Endothelial cell of umbilical vein (primary cell): ENCODE measurements at regions not wholly inside any gene's neighbourhood (a gene's known extent, or its start where the extent isn't known, plus 50 kb on each side); places are given as distances from the start of the nearest gene placed in this dataset.

Experiments
- BruUV-seq: library from RNA; stranded (reverse); fragments of 400-500 nt; replicated peaks from 2 replicates; lab custom pipeline; 2021; lab: Mats Ljungman, UMichigan
- CTCF ChIA-PET: fragments of 300-600, 350-600 bp; sonication (Branson Sonifier 250); formaldehyde crosslinking; loops from one replicate; lab custom pipeline; 2021; ENCODE audit warnings: antibody characterized with exemption, inconsistent platforms; lab: Charles Lee
- POLR2A ChIA-PET: fragments of 300-600, 350-600 bp; sonication (Branson Sonifier 250); formaldehyde crosslinking; loops from one replicate; lab custom pipeline; 2021; ENCODE audit warnings: antibody characterized with exemption, inconsistent platforms; lab: Charles Lee
- DNase-seq: peaks from one replicate; pipeline ENCODE4 v3.0.0-alpha.2; 2011; ENCODE audit warnings: low read depth, low spot score
- FAIRE-seq: peaks from 2 replicates; lab custom pipeline; 2011; peaks lifted over from hg19 to GRCh38; lab: Jason Lieb, UNC
- H2AFZ ChIP-seq: 2 replicates; pipeline ENCODE4 v1.6.0; 2012; ENCODE audit warnings: low read depth, low read length, control low read depth, inconsistent platforms
- H3K27ac ChIP-seq: 2 replicates; pipeline ENCODE4 v1.5.1; 2011; ENCODE audit warnings: low read depth, mild to moderate bottlenecking, control low read depth, low read length, moderate library complexity; ENCODE audit not compliant: insufficient read depth
- H3K27me3 ChIP-seq, 2 experiments: 2 replicates each; pipeline versions ENCODE4 v1.6.0 to v1.6.1; 2011; ENCODE audit warnings: low read length in 2 of 2, mixed read lengths in 1 of 2; ENCODE audit not compliant: control insufficient read depth in 2 of 2, insufficient read depth in 2 of 2
- H3K36me3 ChIP-seq, 2 experiments: 2 replicates in 1 of 2; 3 replicates in 1 of 2; pipeline ENCODE4 v1.5.1; 2011; ENCODE audit warnings: low read length in 2 of 2, mild to moderate bottlenecking in 1 of 2, moderate library complexity in 1 of 2; ENCODE audit not compliant: control insufficient read depth in 2 of 2, insufficient read depth in 2 of 2; ENCODE audit errors: extremely low read depth in 1 of 2
- H3K4me1 ChIP-seq: 3 replicates; pipeline ENCODE4 v1.5.1; 2011; ENCODE audit warnings: mild to moderate bottlenecking, low read length; ENCODE audit not compliant: control insufficient read depth, insufficient read depth; ENCODE audit errors: extremely low read depth
- H3K4me2 ChIP-seq: 2 replicates; pipeline ENCODE4 v1.6.1; 2011; ENCODE audit warnings: low read length, control low read depth, mixed read lengths; ENCODE audit not compliant: insufficient read depth
- H3K4me3 ChIP-seq, 3 experiments: fragments of 200-600 bp in 1 of 3; sonication (generic), shearing (Covaris generic) in 1 of 3; replicated peaks in 1 of 3; 2 replicates each; pipeline ENCODE4 v1.5.1; 2011 to 2016; ENCODE audit warnings: control low read depth in 3 of 3, low read length in 3 of 3, mild to moderate bottlenecking in 2 of 3, inconsistent platforms in 1 of 3, low read depth in 1 of 3, moderate library complexity in 1 of 3; ENCODE audit not compliant: insufficient read depth in 1 of 3
- H3K79me2 ChIP-seq: 2 replicates; pipeline ENCODE4 v1.6.0; 2012; ENCODE audit warnings: low read length, inconsistent platforms; ENCODE audit not compliant: control insufficient read depth, insufficient read depth
- H3K9ac ChIP-seq: replicated peaks from 2 replicates; pipeline ENCODE3; 2011; ENCODE audit warnings: low read length, control low read depth; ENCODE audit not compliant: insufficient read depth; ENCODE audit errors: extremely low read depth
- H3K9me1 ChIP-seq: replicated peaks from 3 replicates; pipeline ENCODE4 v1.6.0; 2011; ENCODE audit warnings: mild to moderate bottlenecking, low read length; ENCODE audit not compliant: control insufficient read depth, insufficient read depth; ENCODE audit errors: extremely low read depth
- H3K9me3 ChIP-seq: replicated peaks from 2 replicates; pipeline ENCODE4 v1.5.1; 2012; ENCODE audit warnings: low read length, inconsistent platforms; ENCODE audit not compliant: control insufficient read depth, insufficient read depth
- H4K20me1 ChIP-seq: replicated peaks from 2 replicates; pipeline ENCODE3; 2011; ENCODE audit warnings: mild to moderate bottlenecking, low read length; ENCODE audit not compliant: control insufficient read depth, insufficient read depth; ENCODE audit errors: extremely low read depth
- CTCF ChIP-seq, 2 donors: IDR thresholded peaks; 1 replicate in 1 of 2; 2 replicates in 1 of 2; pipeline ENCODE4 v1.5.1; 2011; ENCODE audit warnings: low read length in 2 of 2, mild to moderate bottlenecking in 2 of 2, moderate library complexity in 2 of 2, control low read depth in 1 of 2, inconsistent platforms in 1 of 2, low read depth in 1 of 2; ENCODE audit not compliant: insufficient read depth in 1 of 2; ENCODE audit errors: extremely low read depth in 1 of 2
- EZH2 ChIP-seq: IDR thresholded peaks from 2 replicates; pipeline ENCODE4 v1.6.1; 2012; ENCODE audit warnings: borderline replicate concordance, low read depth, mild to moderate bottlenecking, moderate library complexity, low read length, inconsistent platforms; ENCODE audit not compliant: severe bottlenecking
- FOS ChIP-seq: IDR thresholded peaks from 2 replicates; pipeline ENCODE4 v1.6.1; 2011; ENCODE audit warnings: mild to moderate bottlenecking, low read length, moderate library complexity, borderline replicate concordance; ENCODE audit not compliant: insufficient read depth
- GATA2 ChIP-seq: IDR thresholded peaks from 2 replicates; pipeline ENCODE4 v1.7.0; 2011; ENCODE audit warnings: low read depth, mild to moderate bottlenecking, moderate library complexity, mixed read lengths, low read length; ENCODE audit not compliant: insufficient read length, insufficient read depth
- JUN ChIP-seq: IDR thresholded peaks from 2 replicates; pipeline ENCODE4 v1.6.1; 2011; ENCODE audit warnings: borderline replicate concordance, low read depth; ENCODE audit not compliant: insufficient read length, insufficient read depth
- MYC ChIP-seq: IDR thresholded peaks from one replicate; pipeline ENCODE4 v1.6.1; 2011; ENCODE audit warnings: mild to moderate bottlenecking, low read depth, low read length
- POLR2A ChIP-seq: IDR thresholded peaks from 2 replicates; pipeline ENCODE4 v1.6.1; 2012; ENCODE audit warnings: low read depth, mild to moderate bottlenecking, control low read depth, low read length
- POLR2AphosphoS5 ChIP-seq: IDR thresholded peaks from 2 replicates; pipeline ENCODE4 v1.6.1; 2012; ENCODE audit warnings: low read depth, mild to moderate bottlenecking, control low read depth, low read length, moderate library complexity; ENCODE audit not compliant: insufficient read depth
- dilution Hi-C: fragments of 300-500 bp; cut with MboI; formaldehyde crosslinking; loops from one replicate; pipeline ENCODE4 v1.15.0; 2019; ENCODE audit warnings: low sequenced_read_pairs; ENCODE audit not compliant: extremely low pct_ligation_motif_present
- intact Hi-C: fragments of 100-400 bp; cut with micrococcal nuclease; formaldehyde crosslinking; loops from one replicate; pipeline ENCODE4 v1.10.0; 2022
- TF ChIP-seq, protein P1 (sequence below): IDR thresholded peaks from 2 replicates; pipeline ENCODE4 v1.6.1; 2011; ENCODE audit not compliant: insufficient read depth, insufficient read length

GRCh38 chr2:188032306-188032705, 259.4 kb upstream of the GULP1 start:
- intact Hi-C loops = no loop called here
- H3K9me3 ChIP-seq = no peaks in the 10 kb centered on the region
- FAIRE-seq (peak; percentile 28), DNase-seq (no peak)
- H3K4me1 ChIP-seq = no peaks in the 10 kb centered on the region
- no peaks in the 10 kb centered on the region for H3K36me3 ChIP-seq
- no peaks in the 10 kb centered on the region for H3K79me2 ChIP-seq
- no peak overlapping the region for H3K27ac ChIP-seq
- CTCF ChIA-PET = interaction anchor here (1.0 kb wide), 1 partner anchor 451 kb away, joined by 3 read pairs; no protein-coding TSS in a partner anchor
- H3K9ac ChIP-seq = no peak overlapping the region
- H2AFZ ChIP-seq = no peak overlapping the region
- dilution Hi-C loops = no loop called here
- no peaks in the 10 kb centered on the region for H4K20me1 ChIP-seq
- no peaks in the 10 kb centered on the region for H3K27me3 ChIP-seq
- no peak for TF ChIP-seq GATA2
- TF ChIP-seq, protein P1, sequence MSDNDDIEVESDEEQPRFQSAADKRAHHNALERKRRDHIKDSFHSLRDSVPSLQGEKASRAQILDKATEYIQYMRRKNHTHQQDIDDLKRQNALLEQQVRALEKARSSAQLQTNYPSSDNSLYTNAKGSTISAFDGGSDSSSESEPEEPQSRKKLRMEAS = no peak
- no peak for TF ChIP-seq POLR2AphosphoS5
- no peak for TF ChIP-seq EZH2
- no peak for TF ChIP-seq JUN
- no peak for TF ChIP-seq FOS
- no peak for TF ChIP-seq MYC
- no peak for TF ChIP-seq POLR2A
- no peak for TF ChIP-seq CTCF (IDR thresholded peaks at IDR 0.05; ENCODE audit: extremely low read depth in 1 of 2, insufficient read depth in 1 of 2, low read depth in 1 of 2, low read length in 2 of 2)
- no peak overlapping the region for H3K4me2 ChIP-seq
- POLR2A ChIA-PET = no interaction called here
- BruUV-seq = no TSS peak
- no peak overlapping the region for H3K4me3 ChIP-seq
- H3K9me1 ChIP-seq = no peaks in the 10 kb centered on the region
